HG03460 (cell line): ENCODE measurements at regions not wholly inside any gene's neighbourhood (a gene's known extent, or its start where the extent isn't known, plus 50 kb on each side); places are given as distances from the start of the nearest gene placed in this dataset.
A peak's percentile ranks its signal among the peaks of the same experiment; 100 is the strongest.
"Not testable (repeated sequence)": the region's sequence is repeated elsewhere in the genome, so short reads cannot be mapped to it uniquely, and the experiment has no call there.

Source experiments
- ATAC-seq: cut with Tn5 transposase; IDR thresholded peaks from one replicate; pipeline ENCODE4 v1.9.1; 2021; ENCODE audit not compliant: unreplicated experiment

GRCh38 chr4:132646186-132646585 is 502.9 kb upstream of the PCDH10 start:
- ATAC-seq, result peak; percentile 87

- no peak for ATAC-seq
Measured at GRCh38 chr4:132651196-132651595, 497.9 kb upstream of the PCDH10 start.

- ATAC-seq, result no peak
Measured at GRCh38 chr4:132660181-132660580, 488.9 kb upstream of the PCDH10 start.

GRCh38 chr4:132662456-132662855 is 486.6 kb upstream of the PCDH10 start:
- no peak for ATAC-seq

GRCh38 chr4:132669786-132670185 is 479.3 kb upstream of the PCDH10 start:
- no peak for ATAC-seq

GRCh38 chr4:132670557-132670956 is 478.5 kb upstream of the PCDH10 start:
- no peak for ATAC-seq

GRCh38 chr4:132683957-132684356 is 465.1 kb upstream of the PCDH10 start:
- ATAC-seq, result no peak

- no peak for ATAC-seq
Measured at GRCh38 chr4:132691026-132691425, 458.1 kb upstream of the PCDH10 start.

- no peak for ATAC-seq
Measured at GRCh38 chr4:132691668-132692067, 457.4 kb upstream of the PCDH10 start.

- no peak for ATAC-seq
Measured at GRCh38 chr4:132694775-132695174, 454.3 kb upstream of the PCDH10 start.

- not testable (repeated sequence) for ATAC-seq
Measured at GRCh38 chr4:132697505-132697904, 451.6 kb upstream of the PCDH10 start.

GRCh38 chr4:132707955-132708354 is 441.1 kb upstream of the PCDH10 start:
- ATAC-seq, result no peak

GRCh38 chr4:132709056-132709455 is 440.0 kb upstream of the PCDH10 start:
- no peak for ATAC-seq

GRCh38 chr4:132710971-132711370 is 438.1 kb upstream of the PCDH10 start:
- no peak for ATAC-seq

GRCh38 chr4:132737344-132737743 is 411.8 kb upstream of the PCDH10 start:
- ATAC-seq, result no peak

- no peak for ATAC-seq
Measured at GRCh38 chr4:132759199-132759780, 389.8 kb upstream of the PCDH10 start.

GRCh38 chr4:132763465-132763864 is 385.6 kb upstream of the PCDH10 start:
- no peak for ATAC-seq

- ATAC-seq, result no peak
Measured at GRCh38 chr4:132767901-132768300, 381.2 kb upstream of the PCDH10 start.

GRCh38 chr4:132770776-132771175 is 378.3 kb upstream of the PCDH10 start:
- no peak for ATAC-seq

GRCh38 chr4:132792310-132792709 is 356.8 kb upstream of the PCDH10 start:
- no peak for ATAC-seq

GRCh38 chr4:132797856-132798255 is 351.2 kb upstream of the PCDH10 start:
- no peak for ATAC-seq

- ATAC-seq, result no peak
Measured at GRCh38 chr4:132809298-132810032, 339.6 kb upstream of the PCDH10 start.

- ATAC-seq, result not testable (repeated sequence)
Measured at GRCh38 chr4:132813061-132813460, 336.0 kb upstream of the PCDH10 start.
